Transverse colon (tissue), 3 donors: ENCODE measurements at regions not wholly inside any gene's neighbourhood (a gene's known extent, or its start where the extent isn't known, plus 50 kb on each side); places are given as distances from the start of the nearest gene placed in this dataset.

Source experiments
- CTCF ChIP-seq, 5 experiments: fragments of 200-600 bp in 3 of 5; fragments of 450-650 bp in 2 of 5; sonication (generic) in 3 of 5; IDR thresholded peaks; 1 replicate in 2 of 5; 2 replicates in 3 of 5; pipeline ENCODE4 v1.5.1; 2016 to 2017; ENCODE audit warnings: antibody characterized with exemption in 5 of 5, inconsistent platforms in 3 of 5, mild to moderate bottlenecking in 2 of 5, moderate library complexity in 1 of 5
- POLR2A ChIP-seq: fragments of 450-650 bp; IDR thresholded peaks from one replicate; pipeline ENCODE4 v1.6.1; 2016; ENCODE audit warnings: antibody characterized with exemption, mild to moderate bottlenecking, moderate library complexity

GRCh38 chr2:172231508-172231907 is 128.8 kb upstream of the DLX2 start:
- no peak for TF ChIP-seq CTCF (IDR thresholded peaks at IDR 0.05)
- TF ChIP-seq POLR2A: no peak
